ENCODE measurements at regions not wholly inside any gene's neighbourhood (a gene's known extent, or its start where the extent isn't known, plus 50 kb on each side); places are given as distances from the start of the nearest gene placed in this dataset.

DNA sequence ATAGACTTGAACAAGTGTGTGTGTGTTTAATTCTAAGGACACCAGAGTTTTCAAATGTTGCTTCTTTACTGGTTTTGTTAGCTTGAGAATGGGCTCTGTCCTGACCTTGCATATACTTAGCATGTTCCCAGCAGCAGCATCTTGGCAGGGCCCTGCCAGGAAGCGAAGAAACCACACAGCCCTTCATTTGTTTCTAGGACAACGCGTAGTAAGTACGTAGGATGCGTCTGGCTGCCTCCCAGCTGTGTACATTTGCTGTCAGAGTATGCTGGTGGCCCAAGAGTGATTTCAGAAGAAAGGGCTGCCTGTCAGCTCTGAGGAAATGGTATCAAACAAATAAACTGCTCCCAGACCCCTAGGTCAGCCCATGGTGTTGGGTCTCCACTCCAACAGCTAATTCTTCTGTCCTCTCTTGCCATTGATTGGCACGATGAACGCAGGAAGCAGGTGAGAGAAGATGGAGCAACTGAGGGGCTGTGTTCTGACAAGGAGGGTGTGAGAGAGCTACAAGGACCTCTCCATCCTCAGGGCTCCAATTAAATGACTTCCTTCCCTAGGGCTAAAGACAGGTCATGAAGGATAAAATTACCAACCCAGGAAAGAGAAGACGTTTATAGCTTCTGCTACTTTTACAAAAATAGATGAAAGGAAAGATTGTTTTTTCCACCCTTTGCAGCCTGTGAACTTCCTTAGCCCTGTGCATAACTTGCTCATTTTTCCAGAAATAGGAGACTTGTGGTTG lies 55.9 kb upstream of the HDDC2 start:
- Histone ChIP-seq H4K5ac (ENCODE audit: low read depth, low read length) (no peak overlapping the region), H3K4ac (ENCODE audit: low read depth, low read length) (no peak overlapping the region), H3K9ac (ENCODE audit: low read depth, low read length) (no peak overlapping the region), H2BK5ac (ENCODE audit: low read depth, low read length, poor library complexity, severe bottlenecking) (no peak overlapping the region), H4K20me1 (ENCODE audit: insufficient read depth, low read length) (no peaks in the 10 kb centered on the region), H3K27me3 (ENCODE audit: control insufficient read depth, insufficient read depth, low read length) (peaks cover 15% of the 10 kb centered on the region), H2AK9ac (replicated peaks; ENCODE audit: low read depth, low read length, poor library complexity) (no peak overlapping the region), H3K27ac (ENCODE audit: insufficient read depth, low read length) (no peak overlapping the region), H3K23ac (ENCODE audit: low read depth, low read length) (no peak overlapping the region), H4K8ac (ENCODE audit: low read depth in 2 of 2, low read length in 2 of 2) (no peak overlapping the region), H3K14ac (replicated peaks; ENCODE audit: low read depth, low read length) (no peak overlapping the region), H2BK15ac (ENCODE audit: low read depth, low read length) (no peak overlapping the region), H3K18ac (ENCODE audit: low read depth, low read length) (no peak overlapping the region), H3K36me3 (ENCODE audit: control insufficient read depth, insufficient read depth, low read length) (no peaks in the 10 kb centered on the region), H4K91ac (ENCODE audit: insufficient read depth, low read depth, low read length) (no peak overlapping the region), H3K9me3 (ENCODE audit: control insufficient read depth, insufficient read depth, low read length) (no peaks in the 10 kb centered on the region), H2BK120ac (ENCODE audit: low read depth, low read length) (no peak overlapping the region), H2AFZ (replicated peaks; ENCODE audit: low read length, poor library complexity) (no peak overlapping the region), H3K9me1 (ENCODE audit: insufficient read depth, low read length) (no peaks in the 10 kb centered on the region), H3K4me1 (ENCODE audit: control insufficient read depth, insufficient read depth, low read length) (no peaks in the 10 kb centered on the region), H3K4me3 (ENCODE audit: insufficient read depth, low read depth, low read length) (no peak overlapping the region), H3K56ac (ENCODE audit: extremely low read depth, insufficient read depth, low read length) (no peak overlapping the region), H3K4me2 (ENCODE audit: low read depth, low read length) (no peak overlapping the region), H3K79me1 (ENCODE audit: low read depth in 1 of 2, low read length in 2 of 2) (no peaks in the 10 kb centered on the region), H2BK20ac (ENCODE audit: low read depth, low read length) (no peak overlapping the region), H2AK5ac (ENCODE audit: low read depth, low read length) (no peak overlapping the region)
- ATAC-seq (ENCODE audit: low read depth), result no peak
- no peak for TF ChIP-seq BHLHE40 (IDR thresholded peaks at IDR 0.05; ENCODE audit: low read depth, low read length)
- no peak for TF ChIP-seq CHD1 (IDR thresholded peaks at IDR 0.05; ENCODE audit: low read depth, low read length)
- TF ChIP-seq POLR2A (IDR thresholded peaks at IDR 0.05; ENCODE audit: low read depth, low read length), result no peak
- ChIA-PET POLR2A (ENCODE audit: unreplicated experiment) (no interaction called here), CTCF (no interaction called here)
- no TSS peak for BruUV-seq (replicated peaks)
- dilution Hi-C loops (cut with HindIII; ENCODE audit: low sequenced_read_pairs, unreplicated experiment) (no loop called here), in situ Hi-C loops (cut with MboI; ENCODE audit: low sequenced_read_pairs) (no loop called here), intact Hi-C loops (cut with micrococcal nuclease) (no loop called here)
- WGBS, 2 experiments (ENCODE audit: extremely low coverage in 2 of 2, insufficient read length in 1 of 2), result no CpG with 5 or more reads among the region's 8 CpGs
- DNase-seq, result no peak
